ENCODE measurements at regions not wholly inside any gene's neighbourhood (a gene's known extent, or its start where the extent isn't known, plus 50 kb on each side); places are given as distances from the start of the nearest gene placed in this dataset.

DNA sequence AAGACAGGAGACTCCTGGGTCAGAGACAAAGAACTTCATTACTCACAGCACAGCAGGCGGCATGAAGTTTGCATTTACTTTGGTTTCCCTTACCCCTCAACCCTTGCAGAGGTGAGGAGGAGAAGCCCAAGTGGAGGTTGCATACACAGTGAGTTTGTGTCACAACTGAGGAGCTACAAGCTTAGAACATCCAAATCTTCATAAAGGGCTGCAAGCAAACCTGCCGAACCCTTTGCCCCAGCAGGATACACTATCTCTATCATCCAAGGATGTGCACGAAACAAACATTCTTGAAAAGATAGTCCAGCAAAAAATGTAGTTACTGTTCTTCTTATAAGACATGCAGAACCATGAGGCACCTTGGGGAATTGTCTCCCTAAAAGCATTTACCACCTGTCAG, 493.5 kb downstream of the SETD4 start:
- Histone ChIP-seq H4K91ac (ENCODE audit: insufficient read length, low read depth, low read length) (no peak overlapping the region), H4K20me1 (ENCODE audit: control insufficient read depth, insufficient read depth, insufficient read length) (no peaks in the 10 kb centered on the region), H2BK12ac (ENCODE audit: insufficient read length, low read depth, low read length) (no peak overlapping the region), H3K9ac (ENCODE audit: extremely low read depth, insufficient read length, low read length) (no peak overlapping the region), H2BK5ac (ENCODE audit: insufficient read length, low read length) (no peak overlapping the region), H2BK120ac (ENCODE audit: low read depth, low read length, poor library complexity, severe bottlenecking) (no peak overlapping the region), H3K14ac (ENCODE audit: insufficient read depth, low read length) (no peak overlapping the region), H2AK5ac (ENCODE audit: insufficient read length, low read length) (no peak overlapping the region), H3K9me3 (ENCODE audit: control insufficient read depth, low read depth, low read length) (no peaks in the 10 kb centered on the region), H3K79me1 (ENCODE audit: insufficient read depth, low read depth, low read length, poor library complexity, severe bottlenecking) (no peaks in the 10 kb centered on the region), H3K4ac (ENCODE audit: low read depth, low read length) (no peak overlapping the region), H2AFZ (ENCODE audit: low read length) (no peak overlapping the region), H3K23ac (ENCODE audit: insufficient read length, low read depth, low read length) (no peak overlapping the region), H3K23me2 (ENCODE audit: insufficient read length, low read depth, low read length, poor library complexity, severe bottlenecking) (no peaks in the 10 kb centered on the region), H4K5ac (ENCODE audit: insufficient read length, low read depth, low read length) (no peak overlapping the region), H3T11ph (ENCODE audit: low read length) (no peak overlapping the region), H3K4me2 (ENCODE audit: insufficient read depth, insufficient read length, low read length) (no peak overlapping the region), H4K8ac (replicated peaks; ENCODE audit: insufficient read length, low read depth, low read length) (no peak overlapping the region), H3K4me1 (ENCODE audit: insufficient read depth, low read length) (peaks cover 2% of the 10 kb centered on the region; the same call in 1 of the 2 replicates), H3K27ac (ENCODE audit: insufficient read length, low read depth, low read length) (no peak overlapping the region), H3K56ac (ENCODE audit: insufficient read length, low read depth, low read length) (no peak overlapping the region), H2BK15ac (ENCODE audit: low read depth, low read length) (no peak overlapping the region), H3K27me3 (ENCODE audit: insufficient read depth, low read length) (no peaks in the 10 kb centered on the region), H3K18ac (ENCODE audit: insufficient read length, low read depth, low read length) (no peak overlapping the region), H2BK20ac (ENCODE audit: low read depth, low read length, poor library complexity, severe bottlenecking) (no peak overlapping the region), H3K79me2 (ENCODE audit: insufficient read depth, low read length) (no peaks in the 10 kb centered on the region)
- no CpG with 5 or more reads among the region's 3 CpGs for WGBS (ENCODE audit: extremely low coverage, insufficient read length, low lambda C conversion rate)
- peaks cover 2 to 13% (median 5%) of the 10 kb centered on the region in 3 experiments; a peak in 4 of 7 replicates for H3K36me3 Mint-ChIP-seq (ENCODE audit: insufficient read depth in 1 of 3, low read depth in 3 of 3)
- TF ChIP-seq, protein P1, sequence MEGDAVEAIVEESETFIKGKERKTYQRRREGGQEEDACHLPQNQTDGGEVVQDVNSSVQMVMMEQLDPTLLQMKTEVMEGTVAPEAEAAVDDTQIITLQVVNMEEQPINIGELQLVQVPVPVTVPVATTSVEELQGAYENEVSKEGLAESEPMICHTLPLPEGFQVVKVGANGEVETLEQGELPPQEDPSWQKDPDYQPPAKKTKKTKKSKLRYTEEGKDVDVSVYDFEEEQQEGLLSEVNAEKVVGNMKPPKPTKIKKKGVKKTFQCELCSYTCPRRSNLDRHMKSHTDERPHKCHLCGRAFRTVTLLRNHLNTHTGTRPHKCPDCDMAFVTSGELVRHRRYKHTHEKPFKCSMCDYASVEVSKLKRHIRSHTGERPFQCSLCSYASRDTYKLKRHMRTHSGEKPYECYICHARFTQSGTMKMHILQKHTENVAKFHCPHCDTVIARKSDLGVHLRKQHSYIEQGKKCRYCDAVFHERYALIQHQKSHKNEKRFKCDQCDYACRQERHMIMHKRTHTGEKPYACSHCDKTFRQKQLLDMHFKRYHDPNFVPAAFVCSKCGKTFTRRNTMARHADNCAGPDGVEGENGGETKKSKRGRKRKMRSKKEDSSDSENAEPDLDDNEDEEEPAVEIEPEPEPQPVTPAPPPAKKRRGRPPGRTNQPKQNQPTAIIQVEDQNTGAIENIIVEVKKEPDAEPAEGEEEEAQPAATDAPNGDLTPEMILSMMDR (conservative IDR thresholded peaks at IDR 0.05), result no peak
- no peak overlapping the region for H3K4me3 Mint-ChIP-seq
- no peak overlapping the region for H3K27ac Mint-ChIP-seq
- H3K27me3 Mint-ChIP-seq (ENCODE audit: low read depth), result no peaks in the 10 kb centered on the region
- H3K9me3 Mint-ChIP-seq, result peaks cover 4 to 24% of the 10 kb centered on the region in 2 experiments
- DNase-seq, result no peak
- H3K4me1 Mint-ChIP-seq, result peaks cover 11 to 20% of the 10 kb centered on the region in 2 experiments

All from H9 (cell line).